GDM1 (cell line): ENCODE measurements at regions not wholly inside any gene's neighbourhood (a gene's known extent, or its start where the extent isn't known, plus 50 kb on each side); places are given as distances from the start of the nearest gene placed in this dataset.
"Not testable (repeated sequence)": the region's sequence is repeated elsewhere in the genome, so short reads cannot be mapped to it uniquely, and the experiment has no call there.

Experiments used
- DNase-seq: peaks from one replicate; lab custom pipeline; 2025; lab: John Stamatoyannopoulos, UW

GRCh38 chr17:54494721-54495715 lies 405.6 kb upstream of the TOM1L1 start:
- DNase-seq, result no peak

- DNase-seq, result no peak
These were observed 395.2 kb upstream of the TOM1L1 start for GRCh38 chr17:54505404-54505803.

GRCh38 chr17:54518706-54519105 lies 381.9 kb upstream of the TOM1L1 start:
- DNase-seq, result no peak

- no peak for DNase-seq
These were observed 379.5 kb upstream of the TOM1L1 start for GRCh38 chr17:54521137-54521536.

- DNase-seq, result no peak
These were observed 376.2 kb upstream of the TOM1L1 start for GRCh38 chr17:54524501-54524900.

GRCh38 chr17:54527941-54528340 lies 372.7 kb upstream of the TOM1L1 start:
- no peak for DNase-seq

- no peak for DNase-seq
These were observed 370.3 kb upstream of the TOM1L1 start for GRCh38 chr17:54530398-54530797.

GRCh38 chr17:54536306-54536705 lies 364.3 kb upstream of the TOM1L1 start:
- DNase-seq, result no peak

- DNase-seq, result no peak
These were observed 363.0 kb upstream of the TOM1L1 start for GRCh38 chr17:54537656-54538055.

GRCh38 chr17:54544249-54544648 lies 356.4 kb upstream of the TOM1L1 start:
- no peak for DNase-seq

GRCh38 chr17:54559883-54560282 lies 340.8 kb upstream of the TOM1L1 start:
- DNase-seq, result no peak

- DNase-seq, result no peak
These were observed 292.0 kb upstream of the TOM1L1 start for GRCh38 chr17:54608634-54609155.

- DNase-seq, result no peak
These were observed 280.2 kb upstream of the TOM1L1 start for GRCh38 chr17:54620399-54620978.

- DNase-seq, result no peak
These were observed 276.9 kb upstream of the TOM1L1 start for GRCh38 chr17:54623746-54624145.

- DNase-seq, result no peak
These were observed 274.4 kb upstream of the TOM1L1 start for GRCh38 chr17:54626146-54626703.

GRCh38 chr17:54639426-54639825 lies 261.2 kb upstream of the TOM1L1 start:
- not testable (repeated sequence) for DNase-seq

GRCh38 chr17:54662978-54663876 lies 237.4 kb upstream of the TOM1L1 start:
- no peak for DNase-seq

GRCh38 chr17:54666559-54666958 lies 234.1 kb upstream of the TOM1L1 start:
- no peak for DNase-seq

GRCh38 chr17:54678158-54678557 lies 222.5 kb upstream of the TOM1L1 start:
- DNase-seq, result no peak

- DNase-seq, result no peak
These were observed 220.2 kb upstream of the TOM1L1 start for GRCh38 chr17:54680410-54680809.

- DNase-seq, result no peak
These were observed 206.3 kb upstream of the TOM1L1 start for GRCh38 chr17:54694287-54694887.
